GM18517 (cell line): ENCODE measurements at regions not wholly inside any gene's neighbourhood (a gene's known extent, or its start where the extent isn't known, plus 50 kb on each side); places are given as distances from the start of the nearest gene placed in this dataset.
"Not testable (repeated sequence)": the region's sequence is repeated elsewhere in the genome, so short reads cannot be mapped to it uniquely, and the experiment has no call there.

Experiments used
- ATAC-seq: cut with Tn5 transposase; IDR thresholded peaks from one replicate; pipeline ENCODE4 v1.9.1; 2021; ENCODE audit warnings: mild to moderate bottlenecking, moderate library complexity; ENCODE audit not compliant: unreplicated experiment

DNA sequence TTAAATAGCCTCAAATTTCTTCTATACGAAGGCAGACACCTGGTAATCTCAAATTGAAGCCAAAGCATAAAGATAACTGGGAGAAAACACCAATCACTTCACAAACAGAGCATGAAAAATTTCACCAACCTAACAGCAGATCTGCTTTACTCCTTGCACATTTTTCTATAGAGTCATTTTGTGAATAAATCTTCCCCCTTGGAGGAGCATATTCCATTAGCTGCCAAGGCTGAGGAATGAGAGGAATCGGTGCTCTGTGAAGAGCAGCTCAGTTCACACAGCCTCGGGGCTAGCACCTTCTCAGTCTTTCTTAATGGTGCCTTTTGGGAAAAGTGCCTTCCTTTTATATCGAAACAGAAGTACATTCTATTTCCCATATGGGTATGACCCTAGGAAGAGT, 1313.7 kb upstream of the NRXN1 start:
- ATAC-seq, result no peak

GRCh38 chr2:52345082-52345481, 1313.2 kb upstream of the NRXN1 start:
- no peak for ATAC-seq

DNA sequence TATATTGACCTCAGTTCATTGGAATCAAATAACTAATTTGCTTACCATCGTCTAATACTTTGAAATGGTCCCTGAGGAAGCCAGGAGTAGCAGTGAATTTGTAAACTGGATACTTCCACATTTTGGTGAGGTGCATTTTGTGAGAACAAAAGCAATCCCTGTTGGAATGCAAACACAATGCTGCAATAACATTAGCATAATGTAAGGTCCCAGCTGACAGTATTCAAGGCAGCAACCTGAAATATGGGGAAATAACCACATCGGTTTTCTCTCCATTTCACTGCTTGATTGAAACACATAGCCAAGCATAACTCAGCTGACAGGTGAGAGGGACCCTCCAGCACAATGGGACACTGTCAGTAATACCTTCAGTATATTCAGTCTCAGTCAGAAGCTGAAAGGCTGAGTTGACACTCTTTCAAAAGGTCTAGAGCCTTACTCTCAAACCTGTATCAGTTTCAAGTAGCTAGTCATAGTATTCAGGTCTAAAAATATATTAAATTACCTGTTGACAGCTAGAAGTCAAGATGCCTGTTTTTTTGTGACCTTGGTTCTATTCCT, 1311.9 kb upstream of the NRXN1 start:
- no peak for ATAC-seq

DNA sequence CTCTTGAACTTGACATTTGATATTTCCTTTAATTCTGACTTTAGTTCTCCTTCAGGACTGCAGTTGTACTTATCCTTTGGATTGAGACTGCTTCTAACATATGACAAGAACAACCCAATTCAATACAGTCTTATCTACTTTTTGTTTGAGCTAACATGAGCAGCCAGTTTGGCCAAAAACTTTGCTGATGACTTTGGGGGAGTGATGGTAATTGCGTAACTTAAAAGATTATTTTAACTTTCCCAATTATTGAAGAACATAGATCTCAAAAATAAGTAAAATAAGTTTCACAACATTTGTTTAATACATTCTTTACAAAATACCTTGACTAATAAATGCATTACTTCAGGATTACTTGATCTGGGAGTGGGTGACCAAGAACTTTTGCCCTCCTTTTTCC, 1311.1 kb upstream of the NRXN1 start:
- no peak for ATAC-seq

- ATAC-seq, result no peak
Observed at GRCh38 chr2:52342458-52342857, 1310.5 kb upstream of the NRXN1 start.

- ATAC-seq, result no peak
Observed at GRCh38 chr2:52341732-52342131, 1309.8 kb upstream of the NRXN1 start.

DNA sequence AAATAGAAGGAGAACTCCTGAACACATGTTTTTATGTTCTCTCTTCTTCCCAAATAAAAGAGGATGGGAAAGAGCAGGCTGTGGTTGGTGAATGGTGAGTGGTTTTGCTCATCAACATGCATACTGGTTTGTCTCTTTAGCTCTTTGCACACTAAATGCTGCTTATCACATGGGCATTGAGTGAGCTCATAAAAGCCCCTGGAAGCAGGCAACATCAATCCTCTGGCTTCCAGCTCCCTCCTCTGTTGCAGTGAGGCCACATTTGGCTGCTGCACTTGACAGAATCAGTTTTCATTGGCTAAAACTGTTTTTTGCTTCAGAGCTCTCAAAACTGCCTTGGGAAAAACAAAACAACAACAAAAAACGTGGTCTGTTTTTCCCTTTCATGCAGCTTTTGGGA, 1308.2 kb upstream of the NRXN1 start:
- no peak for ATAC-seq

- ATAC-seq, result not testable (repeated sequence)
Observed at GRCh38 chr2:52337786-52338185, 1305.9 kb upstream of the NRXN1 start.

- no peak for ATAC-seq
Observed at GRCh38 chr2:52336951-52337350, 1305.0 kb upstream of the NRXN1 start.

DNA sequence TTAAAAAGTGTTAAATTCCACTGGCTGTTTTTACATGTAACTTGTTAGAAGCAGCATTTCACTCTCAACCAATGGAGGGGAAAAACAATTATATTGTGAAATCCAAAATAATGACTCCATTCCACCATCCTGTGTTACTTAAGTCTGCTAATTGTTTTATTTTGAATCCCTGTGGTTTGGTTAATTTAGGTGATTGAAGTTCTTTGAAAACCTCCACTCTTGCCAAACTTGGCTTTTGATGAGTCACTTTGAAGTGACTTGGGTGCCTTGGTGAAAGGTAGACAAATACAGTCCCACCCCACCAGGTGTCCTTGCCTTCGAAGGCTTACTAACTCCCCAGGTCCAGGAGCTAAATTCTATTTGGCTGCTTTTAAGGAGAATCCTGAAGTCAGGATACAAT, 1303.8 kb upstream of the NRXN1 start:
- no peak for ATAC-seq

DNA sequence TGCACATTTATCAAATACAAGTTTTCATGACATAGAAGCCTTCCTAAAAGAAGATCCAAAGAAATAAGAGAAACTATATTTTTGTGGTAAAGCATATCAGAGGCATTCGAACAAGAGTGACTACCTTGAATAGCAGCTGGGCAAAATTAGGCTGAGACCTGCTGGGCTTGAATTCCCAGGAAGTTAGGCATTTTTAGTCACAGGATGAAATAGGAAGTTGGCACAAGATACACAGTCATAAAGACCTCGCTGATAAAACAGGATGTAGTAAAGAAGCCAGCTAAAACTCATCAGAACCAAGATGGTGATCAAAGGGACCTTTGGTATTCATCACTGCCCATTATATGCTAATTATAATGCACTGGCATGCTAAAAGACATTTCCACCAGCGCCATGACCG, 1302.3 kb upstream of the NRXN1 start:
- ATAC-seq, result no peak

DNA sequence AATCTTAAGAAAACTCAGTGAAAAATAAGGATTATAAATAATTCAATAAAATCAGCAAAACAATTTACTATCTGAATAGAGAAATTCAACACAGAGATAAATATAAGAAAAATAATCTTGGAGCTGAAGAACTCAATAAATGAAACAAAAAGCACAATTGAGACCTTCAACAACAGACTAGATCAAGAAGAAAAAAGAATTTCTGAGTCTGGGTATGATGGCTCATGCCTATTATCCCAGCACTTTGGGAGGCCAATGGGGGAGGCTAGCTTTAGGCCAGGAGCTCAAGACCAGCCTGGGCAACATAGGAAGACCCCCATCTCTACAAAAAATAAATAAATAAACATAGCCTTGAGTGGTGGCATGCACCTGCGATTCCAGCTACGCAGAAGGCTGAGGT, 1295.7 kb upstream of the NRXN1 start:
- no peak for ATAC-seq

DNA sequence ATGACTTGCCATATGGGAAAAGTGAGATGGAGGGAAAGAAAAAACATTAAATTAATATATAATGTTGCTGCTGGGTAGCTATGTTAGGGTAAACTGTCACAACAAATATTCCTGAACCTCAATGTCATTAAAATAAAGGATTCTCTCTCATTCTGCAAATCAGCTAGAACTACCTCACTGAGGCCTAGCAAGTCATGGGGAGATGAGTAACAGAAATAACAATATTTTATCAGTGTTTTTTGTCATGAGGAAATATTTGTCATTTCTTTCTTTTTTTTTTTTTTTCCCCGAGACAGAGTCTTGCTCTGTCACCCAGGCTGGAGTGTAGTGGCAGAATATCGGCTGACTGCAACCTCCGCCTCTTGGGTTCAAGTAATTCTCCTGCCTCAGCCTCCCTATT, 1282.3 kb upstream of the NRXN1 start:
- ATAC-seq, result no peak

- ATAC-seq, result no peak
Observed at GRCh38 chr2:52312486-52312885, 1280.6 kb upstream of the NRXN1 start.

DNA sequence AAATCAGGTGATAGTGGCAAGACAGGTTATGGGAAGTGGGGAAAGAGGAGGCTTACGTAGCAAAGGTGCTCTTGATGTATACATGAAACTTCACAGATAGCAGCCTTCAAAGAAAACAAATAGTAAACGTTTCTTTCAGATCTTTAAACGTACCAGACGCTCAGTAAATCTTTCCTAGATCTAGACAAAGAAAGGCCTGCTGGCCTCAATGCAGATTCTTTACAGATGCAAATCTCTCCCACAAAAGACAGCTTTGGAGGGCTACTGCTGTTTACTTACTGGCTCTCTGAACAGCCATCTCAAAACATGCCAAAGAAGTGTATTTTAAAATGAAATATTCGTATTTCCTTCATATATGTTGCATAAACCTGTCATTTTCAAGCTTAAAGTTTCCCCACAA, 1279.9 kb upstream of the NRXN1 start:
- ATAC-seq, result no peak

DNA sequence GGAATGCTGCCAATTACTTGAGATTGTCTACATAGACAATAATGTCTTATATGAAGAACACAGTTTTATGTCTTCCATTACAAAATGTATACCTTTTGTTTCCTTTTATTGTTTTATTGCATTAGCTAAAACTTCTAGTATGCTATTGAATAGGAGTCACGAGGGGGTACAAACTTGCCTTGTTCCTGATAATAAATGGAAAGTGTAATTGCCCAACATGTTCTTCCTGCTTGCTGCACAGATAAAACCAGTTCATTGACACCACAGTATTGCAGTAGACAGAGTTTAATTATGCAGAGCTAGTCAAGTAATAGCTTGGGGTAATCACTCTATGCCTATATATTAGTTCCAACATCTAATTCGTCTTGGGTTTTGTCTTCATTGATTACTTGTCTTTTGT, 1276.2 kb upstream of the NRXN1 start:
- ATAC-seq, result no peak

DNA sequence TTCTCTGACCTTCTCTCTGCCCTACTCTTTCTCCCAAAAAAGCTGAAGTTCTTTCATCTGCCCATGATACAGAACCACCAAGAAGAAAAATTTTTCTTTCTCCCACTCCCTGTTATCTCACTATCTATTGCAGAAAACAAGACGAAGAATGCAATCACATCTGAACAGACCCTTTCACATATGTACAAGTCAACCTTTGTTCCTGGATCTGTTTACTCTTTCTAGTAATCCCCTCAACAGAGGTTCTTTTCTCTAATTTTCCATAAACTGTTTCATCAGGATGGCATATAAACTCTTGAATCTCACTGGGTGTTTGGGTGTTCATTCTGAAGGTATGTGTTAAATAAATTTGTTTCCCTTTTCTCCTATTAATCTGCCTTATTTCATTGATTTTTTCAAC, 1262.7 kb upstream of the NRXN1 start:
- no peak for ATAC-seq

DNA sequence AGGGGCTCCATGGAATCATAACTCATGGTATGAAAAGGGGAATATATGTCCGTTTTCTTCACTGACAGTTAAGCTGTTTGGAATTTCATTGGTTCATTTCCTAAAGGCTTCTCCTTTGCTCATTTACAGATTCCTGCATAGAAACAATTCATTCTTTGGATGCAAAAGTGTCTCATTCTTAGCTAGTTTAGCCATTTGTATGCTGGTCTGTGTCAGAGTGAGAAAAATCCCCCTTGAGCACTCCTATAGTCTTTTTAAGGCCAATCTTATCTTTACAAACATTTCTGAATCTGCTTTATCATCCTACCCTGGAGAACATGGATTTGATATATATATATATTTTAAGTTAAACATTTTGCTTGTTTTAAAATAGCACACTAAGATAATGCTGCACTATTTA, 1260.9 kb upstream of the NRXN1 start:
- ATAC-seq, result no peak

DNA sequence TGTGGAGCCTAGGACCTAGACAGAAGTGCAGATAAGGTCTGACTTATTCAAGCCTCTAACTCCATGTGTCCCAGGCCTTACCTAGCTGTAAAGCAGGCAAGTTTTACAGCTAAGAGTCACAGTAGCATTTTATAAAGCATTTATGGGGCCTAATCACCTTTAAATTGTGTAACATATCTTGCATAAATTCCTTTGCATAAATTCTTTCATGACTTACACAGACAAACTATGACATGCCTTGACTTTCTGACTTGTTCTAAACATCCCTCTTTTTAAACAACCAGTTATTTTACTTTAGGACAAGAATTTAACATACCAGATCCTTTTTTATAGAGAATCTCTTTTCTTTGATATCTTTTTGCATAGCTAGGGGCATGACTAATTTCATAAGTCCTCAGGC, 1257.8 kb upstream of the NRXN1 start:
- no peak for ATAC-seq

DNA sequence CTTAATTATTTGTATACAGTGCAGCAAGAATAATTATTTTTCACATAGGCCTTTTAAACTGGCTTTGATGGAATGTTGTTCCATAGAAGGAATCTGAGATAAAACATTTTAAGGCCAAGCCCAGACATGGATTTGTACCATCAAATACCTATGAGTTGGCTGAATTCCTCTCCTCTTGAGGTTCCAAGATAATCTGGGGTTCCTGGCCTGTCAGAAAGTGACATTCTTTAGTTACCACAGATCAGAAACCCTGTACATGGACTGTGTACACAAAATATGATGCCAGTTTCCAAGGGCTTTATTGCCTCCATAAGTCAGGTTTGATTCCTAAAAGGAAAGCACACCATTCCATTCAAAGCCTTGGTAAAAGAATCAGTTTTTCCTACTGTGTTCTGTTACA, 1256.7 kb upstream of the NRXN1 start:
- no peak for ATAC-seq

- no peak for ATAC-seq
Observed at GRCh38 chr2:52269696-52270485, 1238.0 kb upstream of the NRXN1 start.

DNA sequence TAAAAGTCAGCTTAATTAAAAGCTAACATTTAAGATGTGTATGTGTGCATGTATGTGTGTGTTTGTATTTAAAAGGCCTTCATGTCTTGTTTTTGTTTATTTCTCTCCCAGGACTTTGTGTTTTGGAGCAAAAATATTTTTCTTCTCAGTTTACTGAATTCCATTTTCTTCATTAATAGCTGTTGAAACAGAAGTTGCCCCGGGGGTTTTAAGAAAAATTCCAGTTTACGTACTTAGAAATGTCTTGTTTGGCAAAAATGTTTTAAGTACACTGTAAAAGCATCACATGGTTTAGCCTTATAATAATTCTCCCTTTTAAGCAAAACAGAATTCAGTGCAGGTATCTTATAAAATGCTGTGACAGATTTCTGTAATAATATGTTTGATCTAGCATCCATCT, 1233.0 kb upstream of the NRXN1 start:
- ATAC-seq, result no peak

DNA sequence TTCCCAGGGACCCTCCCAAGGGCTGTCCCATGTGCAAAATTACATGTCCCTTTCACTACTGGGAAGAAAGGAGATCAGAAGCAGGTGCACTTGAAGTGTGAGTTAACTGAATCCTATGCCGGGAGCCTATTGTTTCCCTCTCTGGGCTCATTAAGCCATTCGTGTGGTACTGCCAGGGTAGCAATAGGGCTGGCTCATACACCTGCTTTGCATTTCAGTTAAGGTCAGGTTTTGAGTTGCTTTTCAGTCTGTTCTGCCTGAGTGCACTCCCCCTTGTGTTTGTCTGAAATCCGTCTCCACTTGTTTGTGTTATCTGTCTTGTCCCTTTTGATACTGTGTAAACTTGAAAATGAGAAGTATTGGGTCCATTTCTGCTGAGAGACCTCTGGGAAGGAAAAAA, 1232.6 kb upstream of the NRXN1 start:
- ATAC-seq, result no peak
